Ovary (tissue), 3 donors: ENCODE measurements at regions not wholly inside any gene's neighbourhood (a gene's known extent, or its start where the extent isn't known, plus 50 kb on each side); places are given as distances from the start of the nearest gene placed in this dataset.

Experiments used
- CTCF ChIP-seq, 3 donors: fragments of 450-650 bp in 2 of 3; fragments of 200-600 bp in 1 of 3; IDR thresholded peaks; one replicate each; pipeline versions ENCODE4 v1.5.1 to v1.8.0; 2016 to 2022; ENCODE audit warnings: antibody characterized with exemption in 3 of 3, mild to moderate bottlenecking in 1 of 3
- EP300 ChIP-seq: sonication (generic); formaldehyde crosslinking; IDR thresholded peaks from one replicate; pipeline ENCODE4 v1.6.1; 2017; ENCODE audit warnings: antibody characterized with exemption
- POLR2A ChIP-seq: fragments of 450-650 bp; IDR thresholded peaks from one replicate; pipeline ENCODE4 v1.6.1; 2017; ENCODE audit warnings: antibody characterized with exemption, mild to moderate bottlenecking, moderate library complexity
- donor health status: DM: no; HTN: no; CAD: no.

DNA sequence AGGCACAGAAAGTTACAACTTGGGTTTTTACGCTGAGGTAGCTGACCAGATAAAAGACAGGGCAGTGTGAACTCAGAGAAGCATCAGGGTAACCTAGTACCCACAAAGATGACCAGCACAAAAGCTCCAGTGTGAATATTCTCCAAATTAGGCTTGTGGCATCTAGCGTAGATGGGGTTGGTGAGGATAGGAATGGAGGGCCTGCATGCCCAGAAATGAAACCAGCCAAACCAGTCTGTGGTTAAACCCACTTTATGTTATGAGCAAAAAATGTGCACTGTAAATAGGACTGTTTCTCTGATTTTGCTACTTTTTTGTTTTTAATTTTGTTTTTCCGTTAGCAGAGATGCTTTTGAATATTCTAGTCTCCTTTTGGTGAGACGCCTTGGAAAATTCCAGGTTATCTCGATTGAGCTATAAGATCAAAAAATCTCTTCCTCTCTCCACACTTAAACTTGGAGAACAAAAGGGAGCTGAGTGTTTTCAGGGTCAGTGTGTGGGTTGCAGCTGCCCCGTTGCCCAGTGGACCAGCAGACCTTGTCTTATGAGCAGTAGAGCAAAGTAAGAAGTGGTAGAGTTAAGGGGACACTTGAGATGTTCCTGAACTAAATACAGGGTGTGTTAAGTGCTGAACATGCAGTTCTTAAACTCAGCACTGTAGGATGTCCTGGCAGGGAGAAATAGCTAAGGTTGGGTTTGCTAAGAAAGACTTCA is 132.9 kb downstream of the C3orf38 start:
- no peak for TF ChIP-seq CTCF (IDR thresholded peaks at IDR 0.05)
- no peak for TF ChIP-seq POLR2A
- TF ChIP-seq EP300: no peak
